ENCODE measurements at regions not wholly inside any gene's neighbourhood (a gene's known extent, or its start where the extent isn't known, plus 50 kb on each side); places are given as distances from the start of the nearest gene placed in this dataset.

GRCh38 chr6:106743612-106744011 is 114.2 kb downstream of the QRSL1 start:
- DNase-seq (ENCODE audit: low read depth, low spot score): no peak
- no peak overlapping the region for H3K27ac ChIP-seq (ENCODE audit: low read depth, low read length)
- H3K9me3 ChIP-seq (ENCODE audit: control insufficient read depth, insufficient read depth, low read length): no peaks in the 10 kb centered on the region
- H3K4me3 ChIP-seq (ENCODE audit: low read depth, low read length): no peak overlapping the region
- TF ChIP-seq CTCF (IDR thresholded peaks at IDR 0.05; ENCODE audit: low read depth, low read length): no peak
- H3K27me3 ChIP-seq (ENCODE audit: control insufficient read depth, insufficient read depth, low read length): no peaks in the 10 kb centered on the region
- POLR2A ChIA-PET: no interaction called here
- CTCF ChIA-PET: no interaction called here

GRCh38 chr6:106740287-106740686 is 110.9 kb downstream of the QRSL1 start:
- POLR2A ChIA-PET: no interaction called here
- Histone ChIP-seq H3K4me3 (ENCODE audit: low read depth, low read length) (no peak overlapping the region), H3K9me3 (ENCODE audit: control insufficient read depth, insufficient read depth, low read length) (no peaks in the 10 kb centered on the region), H3K27ac (ENCODE audit: low read depth, low read length) (no peak overlapping the region), H3K27me3 (ENCODE audit: control insufficient read depth, insufficient read depth, low read length) (no peaks in the 10 kb centered on the region)
- no peak for TF ChIP-seq CTCF (IDR thresholded peaks at IDR 0.05; ENCODE audit: low read depth, low read length)
- DNase-seq (ENCODE audit: low read depth, low spot score): no peak
- CTCF ChIA-PET: no interaction called here

- ChIA-PET POLR2A (no interaction called here), CTCF (no interaction called here)
- TF ChIP-seq CTCF (IDR thresholded peaks at IDR 0.05; ENCODE audit: low read depth, low read length): no peak
- no peak for DNase-seq (ENCODE audit: low read depth, low spot score)
- H3K27ac ChIP-seq (ENCODE audit: low read depth, low read length): no peak overlapping the region
- no peaks in the 10 kb centered on the region for H3K9me3 ChIP-seq (ENCODE audit: control insufficient read depth, insufficient read depth, low read length)
- no peak overlapping the region for H3K4me3 ChIP-seq (ENCODE audit: low read depth, low read length)
- no peaks in the 10 kb centered on the region for H3K27me3 ChIP-seq (ENCODE audit: control insufficient read depth, insufficient read depth, low read length)
These were observed 110.0 kb downstream of the QRSL1 start for GRCh38 chr6:106739387-106739786.

GRCh38 chr6:106736502-106736901 is 107.1 kb downstream of the QRSL1 start:
- H3K27ac ChIP-seq (ENCODE audit: low read depth, low read length): no peak overlapping the region
- H3K27me3 ChIP-seq (ENCODE audit: control insufficient read depth, insufficient read depth, low read length): no peaks in the 10 kb centered on the region
- H3K9me3 ChIP-seq (ENCODE audit: control insufficient read depth, insufficient read depth, low read length): no peaks in the 10 kb centered on the region
- no peak for TF ChIP-seq CTCF (IDR thresholded peaks at IDR 0.05; ENCODE audit: low read depth, low read length)
- no peak overlapping the region for H3K4me3 ChIP-seq (ENCODE audit: low read depth, low read length)
- no peak for DNase-seq (ENCODE audit: low read depth, low spot score)
- POLR2A ChIA-PET: interaction anchor here (0.5 kb wide), 1 partner anchor 247 kb away, joined by 3 read pairs; no protein-coding TSS in a partner anchor
- CTCF ChIA-PET: interaction anchor here (1.0 kb wide), 1 partner anchor 12 kb away, joined by 3 read pairs; no protein-coding TSS in a partner anchor

- H3K9me3 ChIP-seq (ENCODE audit: control insufficient read depth, insufficient read depth, low read length): no peaks in the 10 kb centered on the region
- TF ChIP-seq CTCF (IDR thresholded peaks at IDR 0.05; ENCODE audit: low read depth, low read length): no peak
- POLR2A ChIA-PET: no interaction called here
- no peak overlapping the region for H3K4me3 ChIP-seq (ENCODE audit: low read depth, low read length)
- CTCF ChIA-PET: interaction anchor here (1.0 kb wide), 1 partner anchor 12 kb away, joined by 3 read pairs; no protein-coding TSS in a partner anchor
- H3K27me3 ChIP-seq (ENCODE audit: control insufficient read depth, insufficient read depth, low read length): no peaks in the 10 kb centered on the region
- no peak overlapping the region for H3K27ac ChIP-seq (ENCODE audit: low read depth, low read length)
- no peak for DNase-seq (ENCODE audit: low read depth, low spot score)
These were observed 106.5 kb downstream of the QRSL1 start for GRCh38 chr6:106735828-106736227.
